ENCODE measurements at regions not wholly inside any gene's neighbourhood (a gene's known extent, or its start where the extent isn't known, plus 50 kb on each side); places are given as distances from the start of the nearest gene placed in this dataset.
A peak's percentile ranks its signal among the peaks of the same experiment; 100 is the strongest.

GRCh38 chr3:10703875-10704274, 112.2 kb upstream of the SLC6A11 start:
- Histone ChIP-seq H3K27ac (ENCODE audit: control insufficient read depth, insufficient read depth, low read length) (no peak overlapping the region), H3K27me3 (ENCODE audit: control insufficient read depth, extremely low read depth, insufficient read depth, low read length) (peaks cover 48% of the 10 kb centered on the region), H3K9ac (ENCODE audit: control insufficient read depth, extremely low read depth, insufficient read depth, low read length) (no peak overlapping the region), H3K9me1 (ENCODE audit: control insufficient read depth, extremely low read depth, insufficient read depth, low read length) (no peaks in the 10 kb centered on the region), H3K79me2 (ENCODE audit: control insufficient read depth, insufficient read depth, low read length) (no peaks in the 10 kb centered on the region), H3K4me2 (ENCODE audit: control insufficient read depth, extremely low read depth, insufficient read depth, low read depth, low read length) (no peak overlapping the region), H3K4me1 (ENCODE audit: control insufficient read depth, extremely low read depth, insufficient read depth, low read length) (peaks cover 2% of the 10 kb centered on the region), H3K4me3 (ENCODE audit: control insufficient read depth in 2 of 3, extremely low read depth in 1 of 3, insufficient read depth in 2 of 3, low read depth in 1 of 3, low read length in 3 of 3) (no peak overlapping the region), H4K20me1 (ENCODE audit: control insufficient read depth, extremely low read depth, insufficient read depth, low read length) (no peaks in the 10 kb centered on the region), H3K36me3 (ENCODE audit: control insufficient read depth in 2 of 2, extremely low read depth in 1 of 2, insufficient read depth in 2 of 2, low read length in 2 of 2) (no peaks in the 10 kb centered on the region), H2AFZ (ENCODE audit: control insufficient read depth, low read length) (no peak overlapping the region), H3K9me3 (ENCODE audit: control insufficient read depth, low read depth, low read length) (no peaks in the 10 kb centered on the region)
- TF ChIP-seq, protein P1, sequence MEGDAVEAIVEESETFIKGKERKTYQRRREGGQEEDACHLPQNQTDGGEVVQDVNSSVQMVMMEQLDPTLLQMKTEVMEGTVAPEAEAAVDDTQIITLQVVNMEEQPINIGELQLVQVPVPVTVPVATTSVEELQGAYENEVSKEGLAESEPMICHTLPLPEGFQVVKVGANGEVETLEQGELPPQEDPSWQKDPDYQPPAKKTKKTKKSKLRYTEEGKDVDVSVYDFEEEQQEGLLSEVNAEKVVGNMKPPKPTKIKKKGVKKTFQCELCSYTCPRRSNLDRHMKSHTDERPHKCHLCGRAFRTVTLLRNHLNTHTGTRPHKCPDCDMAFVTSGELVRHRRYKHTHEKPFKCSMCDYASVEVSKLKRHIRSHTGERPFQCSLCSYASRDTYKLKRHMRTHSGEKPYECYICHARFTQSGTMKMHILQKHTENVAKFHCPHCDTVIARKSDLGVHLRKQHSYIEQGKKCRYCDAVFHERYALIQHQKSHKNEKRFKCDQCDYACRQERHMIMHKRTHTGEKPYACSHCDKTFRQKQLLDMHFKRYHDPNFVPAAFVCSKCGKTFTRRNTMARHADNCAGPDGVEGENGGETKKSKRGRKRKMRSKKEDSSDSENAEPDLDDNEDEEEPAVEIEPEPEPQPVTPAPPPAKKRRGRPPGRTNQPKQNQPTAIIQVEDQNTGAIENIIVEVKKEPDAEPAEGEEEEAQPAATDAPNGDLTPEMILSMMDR (optimal IDR thresholded peaks at IDR 0.05 in 1 of 3, IDR thresholded peaks at IDR 0.05 in 1 of 3, conservative IDR thresholded peaks at IDR 0.05 in 1 of 3; ENCODE audit: extremely low read depth in 1 of 3, insufficient read depth in 2 of 3, low read length in 3 of 3), result peak; percentile 52 to 58 (median 54)
- TF ChIP-seq EZH2 (IDR thresholded peaks at IDR 0.05; ENCODE audit: low read length), result no peak
- dilution Hi-C loops (cut with MboI; ENCODE audit: extremely low pct_ligation_motif_present, low sequenced_read_pairs), result no loop called here
- DNase-seq (ENCODE audit: low read depth, low spot score) (no peak), FAIRE-seq (no peak)

GRCh38 chr3:10706156-10706739, 109.8 kb upstream of the SLC6A11 start:
- Histone ChIP-seq H3K27me3 (ENCODE audit: control insufficient read depth, extremely low read depth, insufficient read depth, low read length) (peaks cover 60% of the 10 kb centered on the region), H3K36me3 (ENCODE audit: control insufficient read depth in 2 of 2, extremely low read depth in 1 of 2, insufficient read depth in 2 of 2, low read length in 2 of 2) (no peaks in the 10 kb centered on the region), H3K27ac (ENCODE audit: control insufficient read depth, insufficient read depth, low read length) (no peak overlapping the region), H3K4me1 (ENCODE audit: control insufficient read depth, extremely low read depth, insufficient read depth, low read length) (peaks cover 2% of the 10 kb centered on the region), H3K79me2 (ENCODE audit: control insufficient read depth, insufficient read depth, low read length) (no peaks in the 10 kb centered on the region), H3K4me2 (ENCODE audit: control insufficient read depth, extremely low read depth, insufficient read depth, low read depth, low read length) (no peak overlapping the region), H4K20me1 (ENCODE audit: control insufficient read depth, extremely low read depth, insufficient read depth, low read length) (no peaks in the 10 kb centered on the region), H3K9ac (ENCODE audit: control insufficient read depth, extremely low read depth, insufficient read depth, low read length) (no peak overlapping the region), H3K9me1 (ENCODE audit: control insufficient read depth, extremely low read depth, insufficient read depth, low read length) (no peaks in the 10 kb centered on the region), H2AFZ (ENCODE audit: control insufficient read depth, low read length) (no peak overlapping the region), H3K4me3 (ENCODE audit: control insufficient read depth in 2 of 3, extremely low read depth in 1 of 3, insufficient read depth in 2 of 3, low read depth in 1 of 3, low read length in 3 of 3) (no peak overlapping the region), H3K9me3 (ENCODE audit: control insufficient read depth, low read depth, low read length) (no peaks in the 10 kb centered on the region)
- FAIRE-seq (no peak), DNase-seq (ENCODE audit: low read depth, low spot score) (no peak)
- dilution Hi-C loops (cut with MboI; ENCODE audit: extremely low pct_ligation_motif_present, low sequenced_read_pairs), result no loop called here
- TF ChIP-seq, protein P1 (optimal IDR thresholded peaks at IDR 0.05 in 1 of 3, IDR thresholded peaks at IDR 0.05 in 1 of 3, conservative IDR thresholded peaks at IDR 0.05 in 1 of 3; ENCODE audit: extremely low read depth in 1 of 3, insufficient read depth in 2 of 3, low read length in 3 of 3), result peak in 1 of 3 experiments; percentile 24
- no peak for TF ChIP-seq EZH2 (IDR thresholded peaks at IDR 0.05; ENCODE audit: low read length)

Data from keratinocyte (primary cell).